ENCODE measurements at regions not wholly inside any gene's neighbourhood (a gene's known extent, or its start where the extent isn't known, plus 50 kb on each side); places are given as distances from the start of the nearest gene placed in this dataset.

- intact Hi-C loops (cut with micrococcal nuclease; ENCODE audit: unreplicated experiment), result no loop called here
- no peak for DNase-seq
- H3K9me3 Mint-ChIP-seq (ENCODE audit: unreplicated experiment), result no peaks in the 10 kb centered on the region
- Histone ChIP-seq H3K4me1 (no peaks in the 10 kb centered on the region), H3K36me3 (ENCODE audit: control insufficient read depth, insufficient read depth, low read length) (no peaks in the 10 kb centered on the region), H3K9me3 (no peaks in the 10 kb centered on the region), H3K27me3 (replicated peaks; ENCODE audit: control insufficient read depth, insufficient read depth, low read length) (no peaks in the 10 kb centered on the region), H3K4me3 (ENCODE audit: low read depth, low read length) (no peak overlapping the region)
- ChIA-PET POLR2A (no interaction called here), CTCF (no interaction called here)
- no peak overlapping the region for H3K27ac Mint-ChIP-seq (ENCODE audit: unreplicated experiment)
- TF ChIP-seq CTCF (IDR thresholded peaks at IDR 0.05; ENCODE audit: insufficient read depth in 1 of 2, low read depth in 1 of 2, low read length in 1 of 2, severe bottlenecking in 1 of 2, unreplicated experiment in 1 of 2), result no peak
- no TSS peak for BruUV-seq (replicated peaks)
- H3K4me3 Mint-ChIP-seq (ENCODE audit: unreplicated experiment), result no peak overlapping the region
- H3K36me3 Mint-ChIP-seq (ENCODE audit: insufficient read depth, unreplicated experiment), result no peaks in the 10 kb centered on the region
- no peaks in the 10 kb centered on the region for H3K4me1 Mint-ChIP-seq (ENCODE audit: low read depth, unreplicated experiment)
- peaks cover under 1% of the 10 kb centered on the region for H3K27me3 Mint-ChIP-seq (ENCODE audit: insufficient read depth, unreplicated experiment)
Measured at GRCh38 chr18:40501026-40501425, 1454.0 kb upstream of the PIK3C3 start.

GRCh38 chr18:40494603-40495002 is 1460.4 kb upstream of the PIK3C3 start:
- H3K36me3 ChIP-seq (ENCODE audit: control insufficient read depth, insufficient read depth, low read length), result no peaks in the 10 kb centered on the region
- intact Hi-C loops (cut with micrococcal nuclease; ENCODE audit: unreplicated experiment), result no loop called here
- Mint-ChIP-seq H3K9me3 (ENCODE audit: unreplicated experiment) (no peaks in the 10 kb centered on the region), H3K4me1 (ENCODE audit: low read depth, unreplicated experiment) (no peaks in the 10 kb centered on the region), H3K27me3 (ENCODE audit: insufficient read depth, unreplicated experiment) (peaks cover 2% of the 10 kb centered on the region), H3K4me3 (ENCODE audit: unreplicated experiment) (no peak overlapping the region), H3K27ac (ENCODE audit: unreplicated experiment) (no peak overlapping the region), H3K36me3 (ENCODE audit: insufficient read depth, unreplicated experiment) (no peaks in the 10 kb centered on the region)
- H3K4me1 ChIP-seq, result no peaks in the 10 kb centered on the region
- H3K9me3 ChIP-seq, result no peaks in the 10 kb centered on the region
- BruUV-seq (replicated peaks), result no TSS peak
- no peak for TF ChIP-seq CTCF (IDR thresholded peaks at IDR 0.05; ENCODE audit: insufficient read depth in 1 of 2, low read depth in 1 of 2, low read length in 1 of 2, severe bottlenecking in 1 of 2, unreplicated experiment in 1 of 2)
- ChIA-PET CTCF (no interaction called here), POLR2A (no interaction called here)
- no peak overlapping the region for H3K4me3 ChIP-seq (ENCODE audit: low read depth, low read length)
- no peaks in the 10 kb centered on the region for H3K27me3 ChIP-seq (replicated peaks; ENCODE audit: control insufficient read depth, insufficient read depth, low read length)
- DNase-seq, result no peak

- no peaks in the 10 kb centered on the region for H3K36me3 Mint-ChIP-seq (ENCODE audit: insufficient read depth, unreplicated experiment)
- no peaks in the 10 kb centered on the region for H3K9me3 ChIP-seq
- ChIA-PET CTCF (no interaction called here), POLR2A (no interaction called here)
- H3K4me3 Mint-ChIP-seq (ENCODE audit: unreplicated experiment), result no peak overlapping the region
- no peak for TF ChIP-seq CTCF (IDR thresholded peaks at IDR 0.05; ENCODE audit: insufficient read depth in 1 of 2, low read depth in 1 of 2, low read length in 1 of 2, severe bottlenecking in 1 of 2, unreplicated experiment in 1 of 2)
- H3K4me1 ChIP-seq, result no peaks in the 10 kb centered on the region
- H3K27me3 Mint-ChIP-seq (ENCODE audit: insufficient read depth, unreplicated experiment), result peaks cover 2% of the 10 kb centered on the region
- H3K4me3 ChIP-seq (ENCODE audit: low read depth, low read length), result no peak overlapping the region
- H3K4me1 Mint-ChIP-seq (ENCODE audit: low read depth, unreplicated experiment), result no peaks in the 10 kb centered on the region
- no peaks in the 10 kb centered on the region for H3K36me3 ChIP-seq (ENCODE audit: control insufficient read depth, insufficient read depth, low read length)
- no TSS peak for BruUV-seq (replicated peaks)
- no peak for DNase-seq
- intact Hi-C loops (cut with micrococcal nuclease; ENCODE audit: unreplicated experiment), result no loop called here
- H3K27ac Mint-ChIP-seq (ENCODE audit: unreplicated experiment), result no peak overlapping the region
- no peaks in the 10 kb centered on the region for H3K9me3 Mint-ChIP-seq (ENCODE audit: unreplicated experiment)
- H3K27me3 ChIP-seq (replicated peaks; ENCODE audit: control insufficient read depth, insufficient read depth, low read length), result no peaks in the 10 kb centered on the region
Measured at GRCh38 chr18:40493316-40493715, 1461.7 kb upstream of the PIK3C3 start.

Data from Caco-2 (cell line).